OCI-LY1 (cell line): ENCODE measurements at regions not wholly inside any gene's neighbourhood (a gene's known extent, or its start where the extent isn't known, plus 50 kb on each side); places are given as distances from the start of the nearest gene placed in this dataset.

ENCODE experiments used
- H2AFZ ChIP-seq: fragments of 200-600 bp; sonication (generic), shearing (Covaris generic); 2 replicates; pipeline ENCODE4 v1.6.0; 2014; ENCODE audit warnings: antibody characterized with exemption, mild to moderate bottlenecking, low read length
- H3F3A ChIP-seq: fragments of 200-600 bp; sonication (generic), shearing (Covaris generic); 2 replicates; pipeline ENCODE4 v1.6.0; 2014; ENCODE audit warnings: mild to moderate bottlenecking, antibody characterized with exemption, low read length, moderate library complexity; ENCODE audit not compliant: insufficient read depth
- H3K27ac ChIP-seq: fragments of 200-600 bp; sonication (generic); 2 replicates; pipeline ENCODE4 v1.5.1; 2014; ENCODE audit warnings: low read length, mixed run types, mild to moderate bottlenecking, low read depth; ENCODE audit not compliant: poor library complexity, severe bottlenecking
- H3K27me3 ChIP-seq: fragments of 200-600 bp; sonication (generic); 2 replicates; pipeline ENCODE4 v1.6.0; 2014; ENCODE audit warnings: antibody characterized with exemption, mild to moderate bottlenecking, low read length, moderate library complexity; ENCODE audit not compliant: insufficient read depth
- H3K36me3 ChIP-seq: fragments of 200-600 bp; sonication (generic); 2 replicates; pipeline ENCODE4 v1.6.1; 2014; ENCODE audit warnings: mild to moderate bottlenecking, antibody characterized with exemption, low read length, moderate library complexity, mixed read lengths; ENCODE audit not compliant: insufficient read depth
- H3K4me1 ChIP-seq: fragments of 200-600 bp; sonication (generic); 2 replicates; pipeline ENCODE4 v1.5.1; 2014; ENCODE audit warnings: mild to moderate bottlenecking, low read length, moderate library complexity; ENCODE audit not compliant: insufficient read depth, severe bottlenecking
- H3K4me2 ChIP-seq: fragments of 200-600 bp; sonication (generic), shearing (Covaris generic); 2 replicates; pipeline ENCODE4 v1.6.1; 2014; ENCODE audit warnings: low read length
- H3K4me3 ChIP-seq: fragments of 200-600 bp; sonication (generic); 2 replicates; pipeline ENCODE4 v1.5.1; 2014; ENCODE audit warnings: low read length, low read depth, mild to moderate bottlenecking, mixed read lengths; ENCODE audit not compliant: poor library complexity, severe bottlenecking
- H3K79me2 ChIP-seq: fragments of 200-600 bp; shearing (Covaris generic); 2 replicates; pipeline ENCODE4 v1.6.1; 2016; ENCODE audit warnings: mixed run types, low read length, mixed read lengths; ENCODE audit not compliant: insufficient read depth
- H3K9ac ChIP-seq: fragments of 200-600 bp; sonication (generic), shearing (Covaris generic); 2 replicates; pipeline ENCODE4 v1.6.1; 2014; ENCODE audit warnings: mild to moderate bottlenecking, low read length, mixed read lengths
- H3K9me2 ChIP-seq: fragments of 200-600 bp; sonication (generic), shearing (Covaris generic); 2 replicates; pipeline ENCODE4 v1.6.1; 2014; ENCODE audit warnings: low read depth, mild to moderate bottlenecking, low read length, mixed read lengths
- H3K9me3 ChIP-seq: fragments of 200-600 bp; shearing (Covaris generic); 2 replicates; pipeline ENCODE4 v1.6.1; 2014; ENCODE audit warnings: low read length, mixed read lengths
- H4K20me1 ChIP-seq: fragments of 200-600 bp; sonication (generic), shearing (Covaris generic); 2 replicates; pipeline ENCODE4 v1.6.0; 2016; ENCODE audit warnings: mild to moderate bottlenecking, low read length; ENCODE audit not compliant: insufficient read depth
- CTCF ChIP-seq: fragments of 200-600 bp; sonication (generic), shearing (Covaris generic); IDR thresholded peaks from 2 replicates; pipeline ENCODE4 v1.5.1; 2017; ENCODE audit warnings: mild to moderate bottlenecking, antibody characterized with exemption, low read length, moderate library complexity, mixed read lengths
- EZH2 ChIP-seq: fragments of 200-600 bp; sonication (generic), shearing (Covaris generic); IDR thresholded peaks from 2 replicates; pipeline ENCODE4 v1.8.0; 2017; ENCODE audit warnings: borderline replicate concordance, mixed run types, mild to moderate bottlenecking, antibody characterized with exemption, low read length, moderate library complexity, mixed read lengths

- Histone ChIP-seq H3K4me1 (no peaks in the 10 kb centered on the region), H3K9me3 (no peaks in the 10 kb centered on the region), H3K9me2 (no peaks in the 10 kb centered on the region), H2AFZ (no peak overlapping the region), H3K36me3 (no peaks in the 10 kb centered on the region), H3K27ac (no peak overlapping the region), H4K20me1 (no peaks in the 10 kb centered on the region), H3K9ac (no peak overlapping the region), H3K79me2 (no peaks in the 10 kb centered on the region), H3F3A (no peaks in the 10 kb centered on the region), H3K27me3 (peaks cover 3% of the 10 kb centered on the region; the same call in 1 of the 2 replicates), H3K4me2 (no peak overlapping the region), H3K4me3 (no peak overlapping the region)
- TF ChIP-seq EZH2 (no peak), CTCF (no peak)
These were observed 189.2 kb downstream of the PLPP4 start for GRCh38 chr10:120646159-120646732.

GRCh38 chr10:120646738-120647456 is 189.9 kb downstream of the PLPP4 start:
- Histone ChIP-seq H3K9ac (no peak overlapping the region), H3K27ac (no peak overlapping the region), H3K9me3 (no peaks in the 10 kb centered on the region), H3K4me2 (no peak overlapping the region), H4K20me1 (no peaks in the 10 kb centered on the region), H3K79me2 (no peaks in the 10 kb centered on the region), H3K4me3 (no peak overlapping the region), H3K4me1 (no peaks in the 10 kb centered on the region), H2AFZ (no peak overlapping the region), H3K9me2 (no peaks in the 10 kb centered on the region), H3K27me3 (peaks cover 3% of the 10 kb centered on the region; the same call in 1 of the 2 replicates), H3F3A (no peaks in the 10 kb centered on the region), H3K36me3 (no peaks in the 10 kb centered on the region)
- TF ChIP-seq EZH2, result no peak
- TF ChIP-seq CTCF, result no peak

- Histone ChIP-seq H3K9me2 (no peaks in the 10 kb centered on the region), H2AFZ (no peak overlapping the region), H3K27ac (no peak overlapping the region), H4K20me1 (no peaks in the 10 kb centered on the region), H3K4me3 (no peak overlapping the region), H3K9ac (no peak overlapping the region), H3K79me2 (no peaks in the 10 kb centered on the region), H3K4me2 (no peak overlapping the region), H3F3A (no peaks in the 10 kb centered on the region), H3K27me3 (peaks cover 3% of the 10 kb centered on the region; the same call in 1 of the 2 replicates), H3K9me3 (no peaks in the 10 kb centered on the region), H3K4me1 (no peaks in the 10 kb centered on the region), H3K36me3 (no peaks in the 10 kb centered on the region)
- TF ChIP-seq CTCF (no peak), EZH2 (no peak)
These were observed 193.8 kb downstream of the PLPP4 start for GRCh38 chr10:120650705-120651399.
